C4-2B (cell line): ENCODE measurements at regions not wholly inside any gene's neighbourhood (a gene's known extent, or its start where the extent isn't known, plus 50 kb on each side); places are given as distances from the start of the nearest gene placed in this dataset.

Experiments used
- CTCF ChIP-seq: fragments of 450-650 bp; conservative IDR thresholded peaks from 2 replicates; pipeline ENCODE4 v1.5.1; 2017; ENCODE audit warnings: mild to moderate bottlenecking
- ZFX ChIP-seq: fragments of 450-650 bp; IDR thresholded peaks from 2 replicates; pipeline ENCODE4 v1.6.1; 2017

GRCh38 chr5:154653764-154654485 is 101.3 kb upstream of the LARP1 start:
- TF ChIP-seq CTCF (no peak), ZFX (no peak)
